Bronchial epithelial cell (primary cell): ENCODE measurements at regions not wholly inside any gene's neighbourhood (a gene's known extent, or its start where the extent isn't known, plus 50 kb on each side); places are given as distances from the start of the nearest gene placed in this dataset.

Experiments used
- DNase-seq: peaks from one replicate; pipeline ENCODE4 v3.0.0-alpha.2; 2010; ENCODE audit warnings: low read depth
- FAIRE-seq: peaks from 2 replicates; lab custom pipeline; 2011; peaks lifted over from hg19 to GRCh38; lab: Jason Lieb, UNC
- H3K27me3 ChIP-seq: 2 replicates; pipeline ENCODE4 v1.5.1; 2011; ENCODE audit warnings: low read length; ENCODE audit not compliant: control insufficient read depth, insufficient read depth
- H3K36me3 ChIP-seq: 2 replicates; pipeline ENCODE4 v1.5.1; 2011; ENCODE audit warnings: low read length; ENCODE audit not compliant: control insufficient read depth, insufficient read depth
- H3K4me3 ChIP-seq: 2 replicates; pipeline ENCODE4 v1.5.1; 2011; ENCODE audit warnings: mild to moderate bottlenecking, low read depth, low read length, control low read depth
- CTCF ChIP-seq: IDR thresholded peaks from 2 replicates; pipeline ENCODE4 v1.5.1; 2011; ENCODE audit warnings: mild to moderate bottlenecking, moderate library complexity, low read length, control low read depth, inconsistent platforms; ENCODE audit not compliant: insufficient read depth, severe bottlenecking

- FAIRE-seq (no peak), DNase-seq (no peak)
- H3K4me3 ChIP-seq, result no peak overlapping the region
- H3K36me3 ChIP-seq, result peaks cover 6% of the 10 kb centered on the region
- no peaks in the 10 kb centered on the region for H3K27me3 ChIP-seq
- TF ChIP-seq CTCF, result no peak
Measured at GRCh38 chr20:19944772-19945459, 72.2 kb upstream of the NAA20 start.

DNA sequence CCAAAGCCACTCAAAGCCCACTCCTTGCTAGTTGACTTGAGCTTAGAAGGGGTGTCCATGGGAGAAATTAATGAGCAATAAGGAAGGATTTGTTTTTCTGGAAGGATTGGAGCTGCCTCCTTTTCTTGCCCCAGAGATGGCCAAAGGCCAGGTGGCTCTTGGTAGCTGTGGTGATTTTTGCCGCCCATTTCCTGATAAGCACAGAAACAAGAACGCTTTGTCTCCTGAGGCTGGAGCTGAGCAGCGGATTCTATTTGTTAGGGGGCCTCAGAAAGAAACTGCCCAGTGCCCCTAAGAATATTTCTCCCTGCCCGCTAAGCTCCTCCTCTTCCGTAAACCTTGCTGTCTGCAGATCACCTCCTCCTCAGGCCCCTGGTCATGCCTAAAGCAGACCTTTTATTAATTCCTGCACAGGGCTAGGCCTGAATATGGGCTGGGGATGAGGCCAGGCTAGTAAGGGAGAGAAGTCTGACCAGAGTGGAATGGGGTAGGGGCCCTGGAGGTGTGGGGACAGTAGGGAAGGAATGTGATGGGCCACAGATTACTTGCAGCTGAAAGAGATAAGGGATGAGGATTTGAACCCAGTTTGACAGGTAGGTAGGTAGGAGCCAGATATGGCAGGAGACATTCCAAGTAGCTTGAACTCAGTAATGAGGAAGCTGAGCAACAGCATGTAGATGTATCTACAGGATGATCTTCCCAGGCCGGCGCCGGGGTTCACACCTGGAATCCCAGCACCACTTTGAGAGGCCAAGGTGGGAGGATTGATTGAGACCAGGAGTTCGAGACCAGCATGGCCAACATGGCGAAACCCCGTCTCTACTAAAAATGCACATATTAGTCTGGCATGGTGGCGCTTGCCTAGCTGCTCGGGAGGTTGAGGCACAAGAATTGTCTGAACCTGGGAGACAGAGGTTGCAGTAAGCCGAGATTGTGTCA lies 71.2 kb upstream of the NAA20 start:
- no peaks in the 10 kb centered on the region for H3K27me3 ChIP-seq
- no peak for TF ChIP-seq CTCF
- no peak for FAIRE-seq

DNA sequence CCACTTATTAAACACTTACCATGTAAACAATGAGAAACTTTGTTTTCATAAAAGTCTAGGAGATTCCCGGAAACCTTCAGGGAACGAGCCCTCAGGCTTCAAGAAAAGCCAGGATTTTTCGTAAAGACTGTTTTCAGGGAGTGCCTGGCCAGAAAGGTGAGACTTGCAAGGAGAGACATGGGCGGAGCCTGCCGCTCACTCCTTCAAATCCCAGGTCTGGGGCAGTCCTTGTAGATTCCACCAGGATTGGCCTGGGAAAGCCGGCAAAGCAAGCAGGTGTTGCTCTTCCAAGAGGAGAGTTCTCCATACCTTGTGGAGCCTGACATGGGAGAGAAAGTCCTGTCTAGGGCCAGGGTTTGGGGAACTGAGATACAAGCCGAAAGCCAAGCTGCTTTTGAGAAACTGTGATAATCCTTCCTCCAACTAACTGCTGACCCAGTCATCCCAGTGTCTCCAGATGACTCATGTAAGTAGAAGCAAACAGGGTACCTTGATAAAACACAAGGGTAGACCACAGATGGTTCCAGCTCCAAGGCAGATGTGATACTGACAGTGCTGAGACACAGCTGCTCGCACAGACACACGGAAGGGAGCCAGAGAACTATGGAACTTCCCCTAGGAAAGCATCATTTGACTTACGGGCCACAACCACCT lies 69.4 kb upstream of the NAA20 start:
- no peak for FAIRE-seq
- TF ChIP-seq CTCF, result no peak
- peak; percentile 33 for DNase-seq
- Histone ChIP-seq H3K4me3 (no peak overlapping the region), H3K36me3 (peaks cover 3% of the 10 kb centered on the region), H3K27me3 (no peaks in the 10 kb centered on the region)

More for the DNA sequence above, 71.2 kb upstream of the NAA20 start:
- no peak for DNase-seq
- Histone ChIP-seq H3K36me3 (peaks cover 3% of the 10 kb centered on the region), H3K4me3 (no peak overlapping the region)

DNA sequence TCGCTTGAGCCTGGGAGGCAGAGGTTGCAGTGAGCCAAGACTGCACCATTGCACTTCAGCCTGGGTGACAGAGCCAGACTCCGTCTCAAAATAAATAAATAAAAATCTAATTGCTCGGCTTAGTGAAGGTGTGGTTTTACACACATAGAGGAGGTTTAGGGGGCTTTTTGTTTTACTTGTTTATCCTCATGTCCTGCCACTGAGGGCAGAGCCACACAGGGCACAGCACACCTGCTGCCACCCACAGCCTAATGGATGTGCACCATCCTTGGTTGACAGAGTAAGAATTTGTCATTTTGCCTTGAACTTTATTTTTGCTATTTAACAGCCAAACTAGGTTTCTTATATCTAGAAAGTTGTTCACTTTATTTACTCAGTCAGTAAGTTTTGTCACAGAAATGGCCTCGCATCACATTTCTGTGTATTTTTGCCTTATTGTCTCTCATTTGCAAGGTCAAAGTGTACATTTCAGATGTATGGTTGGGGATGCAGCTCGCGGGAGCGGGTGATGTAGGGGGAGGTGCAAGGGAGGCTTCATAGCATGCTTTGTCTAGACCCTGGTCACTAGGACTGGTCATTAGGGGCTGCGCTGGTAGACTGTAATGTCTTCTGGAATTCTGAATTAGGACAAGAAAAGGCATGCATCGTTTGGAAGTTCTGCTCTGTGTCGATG lies 67.8 kb upstream of the NAA20 start:
- Histone ChIP-seq H3K36me3 (peaks cover 3% of the 10 kb centered on the region), H3K4me3 (no peak overlapping the region), H3K27me3 (no peaks in the 10 kb centered on the region)
- no peak for TF ChIP-seq CTCF
- no peak for DNase-seq
- no peak for FAIRE-seq

- TF ChIP-seq CTCF, result no peak
- DNase-seq, result no peak
- peaks cover 3% of the 10 kb centered on the region for H3K36me3 ChIP-seq
- H3K4me3 ChIP-seq, result no peak overlapping the region
- no peaks in the 10 kb centered on the region for H3K27me3 ChIP-seq
- FAIRE-seq, result no peak
Measured at GRCh38 chr20:19950042-19950441, 67.1 kb upstream of the NAA20 start.
